ENCODE measurements at regions not wholly inside any gene's neighbourhood (a gene's known extent, or its start where the extent isn't known, plus 50 kb on each side); places are given as distances from the start of the nearest gene placed in this dataset.

DNA sequence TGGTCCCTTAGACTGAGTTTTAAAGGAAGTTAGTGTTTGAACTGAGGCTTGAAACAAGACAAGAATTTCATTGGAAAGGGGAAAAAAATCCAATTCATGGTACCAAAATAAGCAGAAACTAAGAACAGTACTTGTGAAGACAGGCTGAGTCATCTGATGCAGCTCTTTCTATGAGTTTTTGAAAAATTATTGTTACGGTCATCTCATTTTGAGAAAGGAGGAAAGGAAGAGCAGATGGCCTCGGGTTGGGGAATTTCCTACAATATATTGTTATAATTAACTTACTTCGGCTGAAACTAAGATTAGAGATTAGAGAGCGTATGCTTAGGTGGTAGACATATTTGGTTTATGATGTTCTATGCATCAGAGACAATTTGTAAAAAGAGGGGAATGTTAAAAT, 2164.8 kb upstream of the AGA start:
- Mint-ChIP-seq H3K36me3 (ENCODE audit: low read depth, unreplicated experiment) (no peaks in the 10 kb centered on the region), H3K4me3 (ENCODE audit: unreplicated experiment) (no peak overlapping the region)
- no peak for TF ChIP-seq CTCF (IDR thresholded peaks at IDR 0.05; ENCODE audit: unreplicated experiment)

DNA sequence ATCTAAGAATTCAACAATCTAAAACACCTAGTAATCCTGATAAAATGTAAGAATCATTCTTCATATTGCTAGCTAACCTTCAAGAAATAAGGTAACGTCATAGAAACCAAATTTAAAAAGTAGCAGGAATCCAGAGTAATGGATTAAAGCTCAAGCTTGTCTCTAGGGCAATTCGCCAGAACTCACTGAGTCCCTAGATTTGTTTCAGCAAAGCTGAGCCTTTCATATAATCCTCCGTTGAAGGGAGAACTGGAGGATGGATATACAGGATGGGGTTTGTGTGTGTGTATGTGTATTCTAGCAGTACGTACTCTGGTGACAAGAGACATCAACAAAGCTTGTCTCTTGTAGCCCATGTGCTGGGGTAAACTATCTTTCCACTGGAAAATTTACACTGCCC, 2173.5 kb upstream of the AGA start:
- Mint-ChIP-seq H3K9me3 (ENCODE audit: unreplicated experiment) (no peaks in the 10 kb centered on the region), H3K27me3 (ENCODE audit: unreplicated experiment) (no peaks in the 10 kb centered on the region), H3K4me3 (ENCODE audit: unreplicated experiment) (no peak overlapping the region), H3K36me3 (ENCODE audit: low read depth, unreplicated experiment) (no peaks in the 10 kb centered on the region), H3K27ac (ENCODE audit: unreplicated experiment) (no peak overlapping the region), H3K4me1 (ENCODE audit: unreplicated experiment) (no peaks in the 10 kb centered on the region)
- no peak for TF ChIP-seq CTCF (IDR thresholded peaks at IDR 0.05; ENCODE audit: unreplicated experiment)
- DNase-seq (ENCODE audit: low spot score): no peak

More for the DNA sequence above, 2164.8 kb upstream of the AGA start:
- no peaks in the 10 kb centered on the region for H3K9me3 Mint-ChIP-seq (ENCODE audit: unreplicated experiment)
- H3K27ac Mint-ChIP-seq (ENCODE audit: unreplicated experiment): no peak overlapping the region
- no peaks in the 10 kb centered on the region for H3K4me1 Mint-ChIP-seq (ENCODE audit: unreplicated experiment)
- H3K27me3 Mint-ChIP-seq (ENCODE audit: unreplicated experiment): no peaks in the 10 kb centered on the region
- DNase-seq (ENCODE audit: low spot score): no peak

- no peak overlapping the region for H3K27ac Mint-ChIP-seq (ENCODE audit: unreplicated experiment)
- DNase-seq (ENCODE audit: low spot score): no peak
- H3K4me1 Mint-ChIP-seq (ENCODE audit: unreplicated experiment): no peaks in the 10 kb centered on the region
- no peaks in the 10 kb centered on the region for H3K36me3 Mint-ChIP-seq (ENCODE audit: low read depth, unreplicated experiment)
- H3K4me3 Mint-ChIP-seq (ENCODE audit: unreplicated experiment): no peak overlapping the region
- no peaks in the 10 kb centered on the region for H3K27me3 Mint-ChIP-seq (ENCODE audit: unreplicated experiment)
- no peaks in the 10 kb centered on the region for H3K9me3 Mint-ChIP-seq (ENCODE audit: unreplicated experiment)
- TF ChIP-seq CTCF (IDR thresholded peaks at IDR 0.05; ENCODE audit: unreplicated experiment): no peak
These were observed 2176.7 kb upstream of the AGA start for GRCh38 chr4:179618966-179619365.

- no peak for TF ChIP-seq CTCF (IDR thresholded peaks at IDR 0.05; ENCODE audit: unreplicated experiment)
- Mint-ChIP-seq H3K9me3 (ENCODE audit: unreplicated experiment) (no peaks in the 10 kb centered on the region), H3K27me3 (ENCODE audit: unreplicated experiment) (no peaks in the 10 kb centered on the region), H3K4me1 (ENCODE audit: unreplicated experiment) (no peaks in the 10 kb centered on the region), H3K36me3 (ENCODE audit: low read depth, unreplicated experiment) (no peaks in the 10 kb centered on the region), H3K4me3 (ENCODE audit: unreplicated experiment) (no peak overlapping the region), H3K27ac (ENCODE audit: unreplicated experiment) (no peak overlapping the region)
- DNase-seq (ENCODE audit: low spot score): no peak
These were observed 2182.5 kb upstream of the AGA start for GRCh38 chr4:179624768-179625181.

- Mint-ChIP-seq H3K4me3 (ENCODE audit: unreplicated experiment) (no peak overlapping the region), H3K9me3 (ENCODE audit: unreplicated experiment) (no peaks in the 10 kb centered on the region), H3K27me3 (ENCODE audit: unreplicated experiment) (no peaks in the 10 kb centered on the region), H3K4me1 (ENCODE audit: unreplicated experiment) (no peaks in the 10 kb centered on the region), H3K27ac (ENCODE audit: unreplicated experiment) (no peak overlapping the region), H3K36me3 (ENCODE audit: low read depth, unreplicated experiment) (no peaks in the 10 kb centered on the region)
- no peak for TF ChIP-seq CTCF (IDR thresholded peaks at IDR 0.05; ENCODE audit: unreplicated experiment)
- DNase-seq (ENCODE audit: low spot score): no peak
These were observed 2183.2 kb upstream of the AGA start for GRCh38 chr4:179625406-179625805.

Data from endothelial cell (in vitro differentiated cells).